NCI-H774 (cell line): ENCODE measurements at regions not wholly inside any gene's neighbourhood (a gene's known extent, or its start where the extent isn't known, plus 50 kb on each side); places are given as distances from the start of the nearest gene placed in this dataset.
A peak's percentile ranks its signal among the peaks of the same experiment; 100 is the strongest.
"Not testable (repeated sequence)": the region's sequence is repeated elsewhere in the genome, so short reads cannot be mapped to it uniquely, and the experiment has no call there.

Source experiments
- DNase-seq: peaks from one replicate; lab custom pipeline; 2025; lab: John Stamatoyannopoulos, UW

GRCh38 chr22:26806445-26807175 lies 149.2 kb downstream of the MIAT start:
- no peak for DNase-seq

- no peak for DNase-seq
Observed at GRCh38 chr22:26811647-26811992, 154.2 kb downstream of the MIAT start.

- no peak for DNase-seq
Observed at GRCh38 chr22:26812731-26813130, 155.3 kb downstream of the MIAT start.

- no peak for DNase-seq
Observed at GRCh38 chr22:26816726-26817125, 159.3 kb downstream of the MIAT start.

- DNase-seq, result no peak
Observed at GRCh38 chr22:26817926-26818325, 160.5 kb downstream of the MIAT start.

GRCh38 chr22:26821854-26822253 lies 164.5 kb downstream of the MIAT start:
- no peak for DNase-seq

GRCh38 chr22:26822313-26822712 lies 164.9 kb downstream of the MIAT start:
- no peak for DNase-seq

- DNase-seq, result no peak
Observed at GRCh38 chr22:26823966-26824365, 166.6 kb downstream of the MIAT start.

- no peak for DNase-seq
Observed at GRCh38 chr22:26825960-26826935, 168.9 kb downstream of the MIAT start.

GRCh38 chr22:26827611-26828010 lies 170.2 kb downstream of the MIAT start:
- no peak for DNase-seq

- no peak for DNase-seq
Observed at GRCh38 chr22:26828311-26828710, 170.9 kb downstream of the MIAT start.

GRCh38 chr22:26830837-26831236 lies 173.4 kb downstream of the MIAT start:
- no peak for DNase-seq

GRCh38 chr22:26835023-26835422 lies 177.6 kb downstream of the MIAT start:
- no peak for DNase-seq

- DNase-seq, result peak; percentile 6
Observed at GRCh38 chr22:26835929-26836528, 178.6 kb downstream of the MIAT start.

GRCh38 chr22:26837784-26838470 lies 180.5 kb downstream of the MIAT start:
- DNase-seq, result no peak

GRCh38 chr22:26838471-26838825 lies 181.1 kb downstream of the MIAT start:
- no peak for DNase-seq

GRCh38 chr22:26839216-26839615 lies 181.8 kb downstream of the MIAT start:
- no peak for DNase-seq

GRCh38 chr22:26840770-26841169 lies 183.4 kb downstream of the MIAT start:
- not testable (repeated sequence) for DNase-seq

- DNase-seq, result no peak
Observed at GRCh38 chr22:26842103-26842502, 184.7 kb downstream of the MIAT start.

- DNase-seq, result no peak
Observed at GRCh38 chr22:26845021-26845743, 187.8 kb downstream of the MIAT start.

- DNase-seq, result no peak
Observed at GRCh38 chr22:26846076-26846475, 188.7 kb downstream of the MIAT start.

GRCh38 chr22:26846645-26847044 lies 189.3 kb downstream of the MIAT start:
- DNase-seq, result no peak
